ENCODE measurements at regions not wholly inside any gene's neighbourhood (a gene's known extent, or its start where the extent isn't known, plus 50 kb on each side); places are given as distances from the start of the nearest gene placed in this dataset.

DNA sequence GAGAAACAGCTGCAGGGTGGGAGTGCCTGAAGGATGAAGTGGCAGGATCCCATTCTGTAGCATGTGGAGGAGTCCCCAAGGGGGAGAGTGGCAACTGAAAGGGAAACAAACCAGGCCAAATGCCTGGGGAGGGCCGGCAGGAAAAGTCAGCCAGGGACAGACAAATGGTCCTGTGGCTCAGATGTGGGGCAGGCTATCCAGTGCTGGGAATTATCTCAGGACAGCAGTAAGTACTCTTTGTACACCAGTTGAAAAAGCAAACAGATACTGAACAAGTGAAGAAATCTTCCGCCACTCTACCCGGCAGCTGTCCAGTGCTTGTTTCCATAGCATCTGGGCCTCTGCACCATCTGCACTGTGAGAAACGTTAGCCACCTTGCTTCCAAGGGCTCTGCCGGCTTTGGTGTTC lies 408.9 kb downstream of the LRATD1 start:
- peak; percentile 3 for DNase-seq (ENCODE audit: low read depth)

DNA sequence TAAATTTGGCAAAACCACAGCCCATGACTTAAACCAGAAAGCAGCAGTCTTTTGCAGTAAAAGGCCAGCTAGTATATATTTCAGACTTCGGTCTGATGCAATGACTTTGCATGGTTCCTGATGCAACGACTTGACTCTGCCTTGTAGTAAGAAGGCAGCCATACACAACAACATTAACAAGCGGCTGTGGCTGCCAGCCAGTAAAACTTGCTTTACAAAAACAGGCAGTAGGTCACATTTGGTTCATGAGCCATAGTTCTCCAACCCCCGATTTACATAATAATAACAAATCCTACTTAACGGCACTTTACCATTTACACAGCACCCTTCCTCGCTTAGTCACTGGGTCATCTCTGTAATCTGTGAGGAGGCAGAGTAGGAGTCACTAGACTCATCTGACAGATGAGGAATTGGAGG lies 410.3 kb downstream of the LRATD1 start:
- DNase-seq (ENCODE audit: low read depth), result no peak

DNA sequence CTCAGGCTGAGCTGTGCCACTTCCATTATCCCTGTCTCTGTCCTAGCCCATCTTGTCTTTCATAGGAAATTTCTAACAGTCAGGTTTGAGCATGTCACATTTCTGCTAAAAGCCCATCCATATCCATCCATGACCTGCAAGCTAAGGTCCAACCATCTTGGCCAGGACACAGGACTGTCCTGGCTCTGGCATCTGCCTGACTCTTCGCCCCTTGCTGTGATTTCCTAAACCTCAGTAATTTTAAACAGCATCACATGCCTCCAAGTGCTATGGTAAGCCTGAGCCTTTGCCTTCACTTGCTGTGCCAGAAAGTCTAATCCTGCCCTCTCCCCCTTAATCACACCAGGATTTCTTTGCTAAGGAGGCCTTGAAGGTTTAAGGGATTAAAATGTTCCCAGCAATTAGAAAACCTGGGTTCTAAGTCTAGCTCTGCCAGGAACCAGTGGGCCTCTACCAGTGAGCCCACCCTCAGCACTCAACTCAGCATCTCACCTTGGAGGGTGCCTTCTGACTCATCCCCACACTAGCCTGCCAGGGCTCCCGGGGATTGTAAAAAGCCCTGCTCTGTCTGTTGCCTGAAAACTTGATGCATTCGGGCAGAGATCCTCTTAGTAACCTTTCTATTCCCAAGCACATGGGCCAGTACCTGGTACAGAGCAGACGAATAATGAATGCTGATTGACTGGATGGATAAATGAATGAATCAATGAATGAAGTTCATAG lies 411.0 kb downstream of the LRATD1 start:
- no peak for DNase-seq (ENCODE audit: low read depth)

DNA sequence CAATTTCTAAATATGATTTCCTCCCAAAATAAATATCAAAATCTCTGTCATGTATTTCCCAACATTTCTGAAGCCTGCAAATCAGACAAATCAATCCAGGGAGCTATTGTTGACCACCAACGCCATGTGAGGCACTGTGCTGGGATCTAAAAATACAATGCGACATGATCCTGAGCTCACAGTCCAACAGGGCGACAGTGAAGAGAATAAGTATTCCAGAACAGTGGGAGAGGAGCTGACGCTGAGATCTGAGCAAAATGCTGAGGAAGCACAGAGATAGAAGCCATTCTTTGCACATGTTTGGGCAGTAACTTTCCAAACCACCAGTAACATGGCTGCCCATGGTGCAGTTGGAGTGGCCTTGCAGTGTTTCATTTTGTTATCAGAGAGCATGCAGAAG lies 412.5 kb downstream of the LRATD1 start:
- no peak for DNase-seq (ENCODE audit: low read depth)

DNA sequence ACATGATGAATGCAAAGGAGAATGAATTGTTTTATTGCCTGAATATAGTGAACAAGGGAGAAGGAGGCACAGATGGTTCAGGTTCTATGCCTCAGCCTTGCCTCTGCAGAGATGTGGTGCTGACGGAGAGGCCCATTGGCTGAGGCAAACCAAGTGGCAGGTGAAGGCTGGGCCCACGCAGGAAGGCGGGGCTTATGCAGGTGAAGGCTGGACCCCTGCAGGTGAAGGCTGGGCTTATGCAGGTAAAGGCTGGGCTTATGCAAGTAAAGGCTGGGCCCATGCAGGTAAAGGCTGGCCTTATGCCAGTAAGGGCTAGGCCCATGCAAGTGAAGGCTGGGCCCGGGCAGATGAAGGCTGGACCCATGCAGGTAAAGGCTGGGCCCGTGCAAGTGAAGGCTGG lies 414.7 kb downstream of the LRATD1 start:
- DNase-seq (ENCODE audit: low read depth), result no peak

DNA sequence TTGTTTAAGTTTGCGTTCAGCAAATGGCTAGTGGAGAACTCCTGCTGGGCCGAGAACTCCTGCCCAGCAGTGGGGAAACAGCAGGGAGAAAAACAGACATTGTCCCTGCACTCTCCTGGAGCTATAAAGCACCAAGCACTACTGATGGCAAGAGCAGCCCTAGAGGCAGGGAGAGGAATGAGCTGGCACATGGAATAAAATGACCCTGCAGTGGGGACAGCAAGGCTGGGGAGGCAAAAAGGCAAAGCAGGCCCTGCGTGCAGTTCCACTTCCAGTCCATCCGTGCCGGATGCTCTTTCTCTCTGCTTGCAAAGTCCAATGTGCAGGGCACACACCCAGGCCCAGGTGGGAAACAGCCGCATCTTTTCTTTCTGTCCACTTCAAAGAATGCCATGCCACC lies 415.5 kb downstream of the LRATD1 start:
- no peak for DNase-seq (ENCODE audit: low read depth)

DNA sequence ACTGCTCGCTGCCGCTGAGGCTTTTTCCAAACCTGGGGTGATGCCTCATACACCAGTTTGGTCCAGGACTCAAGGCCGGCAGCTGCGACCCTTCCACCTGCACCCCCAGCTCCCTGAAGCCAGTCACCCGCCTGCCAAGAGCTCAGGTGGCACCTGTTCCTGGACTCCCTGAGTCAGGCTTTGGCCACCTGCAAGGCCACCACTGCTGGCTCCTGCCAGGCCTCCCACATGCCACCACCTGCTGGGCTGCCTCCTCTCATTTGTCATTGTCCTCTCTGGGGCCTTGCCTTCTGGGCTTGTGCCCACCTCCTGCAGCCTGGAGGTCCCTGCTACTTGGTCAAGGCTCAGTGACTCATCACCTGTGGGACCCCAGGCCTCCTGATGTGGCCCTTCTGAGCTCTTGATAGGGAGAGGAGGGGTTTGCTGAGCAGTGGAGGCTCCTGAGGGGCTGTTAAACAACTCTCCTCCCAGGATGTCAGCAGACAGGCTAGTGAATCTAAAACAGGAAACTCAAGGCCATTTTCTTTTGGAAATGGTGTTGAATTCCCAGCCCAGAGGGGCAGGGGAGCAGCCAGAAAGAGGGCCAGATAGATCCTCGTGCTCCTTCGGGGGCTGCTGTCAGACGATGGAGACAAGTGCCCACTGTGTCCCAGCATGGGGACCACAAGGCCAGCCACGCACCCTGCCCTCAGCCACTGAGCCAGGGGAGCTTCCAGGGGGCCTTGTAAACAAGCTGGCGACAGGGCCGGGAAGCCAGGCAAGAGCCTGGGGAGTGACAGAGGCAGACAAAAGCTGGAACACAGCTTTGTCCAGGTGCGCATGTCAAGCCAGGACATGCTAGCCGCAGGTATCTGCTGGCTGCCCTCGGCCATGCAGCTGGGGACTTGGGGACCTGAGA lies 416.8 kb downstream of the LRATD1 start:
- no peak for DNase-seq (ENCODE audit: low read depth)

DNA sequence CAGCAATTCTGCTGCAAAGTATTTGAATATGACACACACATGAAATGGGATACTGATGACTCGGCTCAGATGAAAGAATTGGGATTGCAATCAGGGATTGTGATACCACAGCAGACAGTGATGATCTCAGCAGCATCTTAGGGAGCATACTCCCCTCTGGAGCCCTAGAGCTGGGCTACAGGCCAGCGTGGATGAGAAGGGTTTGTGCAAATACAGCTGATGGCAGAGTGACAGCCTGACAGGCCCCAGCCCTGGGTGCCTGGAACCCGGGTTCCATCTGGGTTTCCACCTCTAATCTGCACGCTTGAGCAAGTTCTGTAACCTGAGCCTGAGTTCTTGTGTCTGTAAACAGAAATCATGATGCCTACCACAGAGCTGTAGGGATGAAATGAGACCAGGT lies 418.0 kb downstream of the LRATD1 start:
- DNase-seq (ENCODE audit: low read depth), result no peak

DNA sequence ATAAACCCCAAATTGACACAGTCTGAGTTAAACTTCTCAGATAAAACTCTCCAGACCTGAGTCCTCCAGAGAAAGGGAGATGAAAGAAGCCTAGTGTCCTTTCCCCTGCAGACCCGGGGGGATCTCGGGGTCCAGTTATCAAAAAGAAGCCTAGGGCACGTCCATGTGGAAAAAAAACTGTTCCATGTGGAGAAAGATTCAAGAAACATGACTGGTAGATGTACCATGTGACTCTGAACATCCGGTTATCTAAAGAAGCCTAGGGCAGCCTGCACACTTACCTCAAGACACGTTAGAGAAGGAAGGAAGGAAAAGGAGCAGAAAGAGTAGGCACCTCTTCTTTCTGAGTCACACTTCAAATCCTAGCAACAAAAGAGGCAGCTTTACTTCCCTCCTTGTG lies 421.0 kb downstream of the LRATD1 start:
- DNase-seq (ENCODE audit: low read depth), result no peak

DNA sequence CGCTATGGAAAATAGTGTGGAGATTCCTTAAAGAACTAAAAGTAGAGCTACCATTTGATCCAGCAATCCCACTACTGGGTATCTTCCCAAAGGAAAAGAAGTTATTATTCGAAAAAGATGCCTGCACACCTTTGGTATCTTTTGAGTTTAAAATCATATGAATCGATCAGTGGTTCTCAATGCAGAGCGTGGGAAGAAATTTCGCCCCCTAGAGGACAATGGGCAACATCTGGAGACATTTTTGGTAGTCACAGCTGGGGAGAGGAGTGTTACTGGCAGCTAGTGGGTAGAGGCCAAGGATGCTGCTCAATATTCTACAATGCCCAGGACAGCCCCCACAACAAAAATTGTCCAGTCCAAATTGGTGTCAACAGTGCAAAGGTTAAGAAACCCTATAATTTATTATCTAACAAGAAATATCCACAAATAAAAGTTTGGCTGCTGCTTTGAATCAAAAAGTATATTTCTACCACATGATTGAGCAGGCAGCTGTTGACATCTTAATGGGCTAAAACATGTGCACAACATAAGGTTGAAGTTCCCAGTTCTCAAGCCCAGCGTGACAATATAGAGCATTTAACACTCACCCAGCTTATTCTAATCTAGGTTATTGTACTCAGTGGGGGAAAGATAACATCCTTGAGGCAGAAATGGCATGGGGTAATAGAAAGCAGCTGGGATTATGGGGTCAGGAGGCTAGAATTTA lies 425.7 kb downstream of the LRATD1 start:
- no peak for DNase-seq (ENCODE audit: low read depth)

DNA sequence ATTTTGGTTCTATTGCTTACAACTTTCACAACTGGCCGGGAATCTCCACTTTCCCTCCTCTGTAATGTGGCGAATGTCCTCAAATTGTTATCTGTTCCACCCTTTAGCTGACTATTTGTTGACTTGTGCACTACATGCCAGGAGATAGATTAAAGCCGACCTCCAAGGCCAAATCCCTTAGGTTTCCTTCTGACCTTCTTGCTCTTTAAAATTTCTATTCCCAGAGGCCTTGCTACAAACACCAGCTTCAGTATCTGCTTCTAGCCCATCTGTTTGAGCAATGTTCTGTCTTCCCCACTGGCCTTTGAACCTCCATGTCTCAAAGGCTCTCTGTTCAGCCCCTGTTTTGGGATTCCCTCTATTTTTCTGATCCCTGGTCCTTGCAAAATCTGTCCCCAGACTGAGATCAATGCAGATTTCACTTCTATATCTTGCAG lies 426.2 kb downstream of the LRATD1 start:
- DNase-seq (ENCODE audit: low read depth), result no peak

DNA sequence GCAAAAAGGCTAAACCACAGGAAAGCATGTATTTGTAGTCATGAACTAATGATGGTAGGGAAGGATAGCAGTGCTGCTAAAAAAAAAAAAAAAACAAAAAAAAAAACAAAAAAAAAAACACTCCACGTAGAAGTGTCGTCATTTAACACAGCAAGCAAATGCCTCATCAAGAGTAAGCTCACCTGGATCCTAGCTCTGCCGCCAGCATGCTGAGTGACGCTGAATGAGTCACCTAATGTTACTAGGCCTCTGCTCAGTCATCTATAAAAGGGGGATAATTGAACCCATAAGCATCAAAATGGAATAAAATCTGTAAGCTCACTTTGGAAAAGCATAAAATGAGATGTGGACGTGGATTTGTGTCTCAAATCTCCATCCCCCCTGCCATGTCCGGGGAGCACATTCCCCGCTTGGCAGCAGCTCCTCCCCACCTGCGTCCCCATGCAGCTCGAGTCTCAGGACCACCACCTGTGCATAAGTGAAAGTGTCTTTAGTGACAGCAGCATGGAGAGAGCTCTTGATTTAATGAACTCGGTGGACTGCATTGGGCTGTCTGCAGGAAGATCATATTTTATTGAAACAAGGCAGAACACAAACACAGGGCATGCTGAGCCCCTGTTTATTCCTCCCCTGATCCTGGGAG lies 427.5 kb downstream of the LRATD1 start:
- no peak for DNase-seq (ENCODE audit: low read depth)

DNA sequence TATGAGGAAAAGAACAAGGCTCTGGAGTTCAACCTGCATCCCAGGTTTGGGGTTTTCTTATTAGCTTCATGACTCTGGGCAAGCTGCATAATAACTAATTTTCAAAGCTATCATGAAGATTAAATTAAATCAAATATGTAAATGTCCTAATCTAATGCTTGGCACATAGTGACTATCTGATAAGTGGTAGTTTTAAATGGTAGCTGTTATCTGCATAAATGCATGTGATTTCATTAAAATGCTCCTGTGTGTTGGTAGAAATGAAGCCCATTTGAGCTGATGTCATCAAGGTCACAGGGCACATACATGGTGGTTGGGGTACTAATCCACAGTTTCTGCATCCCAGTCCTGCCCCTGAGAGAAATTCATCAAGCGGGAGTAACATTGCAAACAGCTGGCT lies 428.8 kb downstream of the LRATD1 start:
- no peak for DNase-seq (ENCODE audit: low read depth)

DNA sequence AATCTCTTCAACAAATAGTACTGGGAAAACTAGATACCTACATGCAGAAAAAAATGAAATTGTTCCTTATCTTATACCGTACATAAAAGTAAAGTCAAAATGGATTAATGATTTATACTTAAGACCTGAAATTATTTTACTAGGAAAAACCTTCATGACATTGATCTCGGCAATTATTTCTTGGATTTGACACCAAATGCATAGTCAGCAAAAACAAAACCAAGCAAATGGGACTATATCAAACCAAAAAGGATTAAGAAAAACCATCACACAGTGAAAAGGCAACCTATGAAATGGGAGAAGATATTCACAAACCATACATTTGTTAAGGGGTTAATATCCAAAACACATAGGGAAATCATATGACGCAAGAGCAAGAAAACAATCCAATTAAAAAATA lies 433.6 kb downstream of the LRATD1 start:
- DNase-seq (ENCODE audit: low read depth), result no peak

DNA sequence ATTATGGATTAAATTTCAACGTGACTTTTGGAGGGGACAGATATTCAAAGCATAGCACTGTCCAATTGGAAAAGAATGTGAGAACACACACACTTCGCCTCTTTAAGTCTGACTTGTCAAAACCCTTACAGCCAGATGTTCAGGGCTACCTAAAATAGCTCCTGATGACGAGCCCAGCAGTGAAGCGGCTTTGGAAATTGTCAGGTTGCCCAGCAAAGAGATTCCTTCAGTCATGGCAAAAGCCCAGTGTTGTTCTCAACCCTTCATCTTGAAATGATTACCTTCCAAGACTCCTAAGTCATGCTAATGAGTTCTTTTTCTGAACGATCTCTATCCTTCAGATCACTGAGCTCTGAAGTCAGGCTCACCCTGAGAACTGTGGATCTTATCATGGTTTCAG lies 436.6 kb downstream of the LRATD1 start:
- no peak for DNase-seq (ENCODE audit: low read depth)

DNA sequence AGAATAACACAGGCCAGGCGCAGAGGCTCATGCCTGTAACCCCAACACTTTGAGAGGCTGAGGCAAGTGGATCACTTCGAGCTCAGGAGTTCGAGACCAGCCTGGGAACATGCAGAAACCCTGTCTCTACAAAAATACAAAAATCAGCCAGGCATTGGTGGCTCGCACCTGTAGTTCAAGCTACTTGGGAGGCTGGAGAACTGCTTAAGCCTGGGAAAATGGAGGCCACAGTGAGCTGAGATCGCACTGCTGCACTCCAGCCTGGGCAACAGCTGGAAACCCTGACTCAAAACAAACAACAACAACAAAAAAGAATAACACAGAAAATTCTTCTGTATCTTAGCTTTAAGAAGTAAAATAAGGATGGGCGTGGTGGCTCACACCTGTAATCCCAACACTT lies 440.3 kb downstream of the LRATD1 start:
- no peak for DNase-seq (ENCODE audit: low read depth)

DNA sequence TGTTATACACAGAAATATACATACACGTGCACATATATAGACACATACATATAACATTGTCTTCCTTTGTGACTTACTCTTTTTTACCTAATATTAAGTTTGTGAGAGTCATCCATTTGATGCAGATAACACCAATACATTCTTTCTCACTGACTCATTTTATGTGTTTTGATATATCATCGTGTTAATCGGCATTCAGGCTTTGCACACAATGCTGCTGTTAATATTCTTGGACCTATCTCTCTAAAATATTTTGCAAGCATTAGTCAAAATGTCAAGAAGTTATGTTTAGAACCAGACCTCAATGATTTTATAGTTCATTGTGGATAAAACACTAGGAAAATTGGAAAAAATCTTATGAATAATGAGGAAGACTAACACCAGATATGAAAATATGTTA lies 441.1 kb downstream of the LRATD1 start:
- no peak for DNase-seq (ENCODE audit: low read depth)

DNA sequence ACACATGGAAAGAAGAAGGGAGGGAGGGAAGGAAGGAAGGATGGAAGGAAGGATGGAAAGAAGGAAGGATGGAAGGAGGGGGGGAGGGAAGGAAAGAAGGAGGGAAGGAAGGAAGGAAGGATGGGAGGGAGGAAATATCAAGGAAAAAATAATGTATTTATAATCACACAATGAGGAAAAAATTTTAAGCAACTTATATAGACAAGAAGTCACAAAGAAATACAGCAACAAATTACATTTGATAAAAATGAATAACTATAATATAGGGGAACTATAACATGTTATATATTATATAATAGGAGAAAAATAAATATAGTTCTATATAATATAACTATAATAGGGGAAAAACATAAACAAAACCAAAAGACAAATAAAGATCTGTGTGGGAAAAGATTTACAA lies 441.8 kb downstream of the LRATD1 start:
- no peak for DNase-seq (ENCODE audit: low read depth)

DNA sequence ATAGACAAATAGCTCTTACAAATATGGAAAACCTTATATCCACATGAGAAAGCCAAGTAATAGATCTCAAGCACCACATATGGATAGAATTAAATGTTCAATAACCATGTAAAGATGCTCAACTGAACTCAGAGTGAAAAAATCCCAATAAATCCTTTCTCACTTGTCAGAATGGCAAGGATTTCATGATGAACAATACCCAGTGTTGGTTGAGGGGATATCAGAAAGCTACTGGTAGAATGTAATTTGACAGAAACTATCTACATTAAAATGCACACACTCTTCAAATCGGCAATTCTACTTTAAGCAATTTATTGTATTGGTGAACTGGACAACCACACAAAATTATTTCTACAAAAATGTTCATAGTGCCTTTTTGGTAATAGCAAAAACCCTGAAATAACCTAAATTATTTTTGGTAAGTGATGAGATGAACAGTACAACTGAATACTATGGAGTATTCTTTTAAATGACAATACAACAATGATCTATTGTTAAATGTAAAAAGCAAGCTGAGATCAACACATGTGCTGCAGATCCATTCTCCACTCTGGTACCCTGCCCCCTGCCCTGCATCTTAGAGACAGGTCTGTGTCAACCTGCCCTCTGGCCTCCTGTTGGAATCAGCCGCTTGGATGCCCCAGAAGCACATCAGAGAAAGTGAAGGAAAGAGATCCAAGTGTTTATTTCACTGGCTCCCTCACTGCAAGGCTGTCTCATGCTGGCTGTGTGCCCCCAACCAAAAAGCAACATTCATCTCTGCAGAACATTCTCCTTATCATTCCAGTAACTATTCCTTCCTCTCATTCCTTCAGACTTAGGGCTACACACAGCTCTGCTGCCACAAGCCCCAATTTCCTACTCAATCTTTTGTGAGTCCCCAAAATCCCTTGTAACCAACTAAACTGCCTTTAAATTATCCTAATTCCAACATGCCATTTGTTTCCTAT lies 442.5 kb downstream of the LRATD1 start:
- DNase-seq (ENCODE audit: low read depth), result no peak

DNA sequence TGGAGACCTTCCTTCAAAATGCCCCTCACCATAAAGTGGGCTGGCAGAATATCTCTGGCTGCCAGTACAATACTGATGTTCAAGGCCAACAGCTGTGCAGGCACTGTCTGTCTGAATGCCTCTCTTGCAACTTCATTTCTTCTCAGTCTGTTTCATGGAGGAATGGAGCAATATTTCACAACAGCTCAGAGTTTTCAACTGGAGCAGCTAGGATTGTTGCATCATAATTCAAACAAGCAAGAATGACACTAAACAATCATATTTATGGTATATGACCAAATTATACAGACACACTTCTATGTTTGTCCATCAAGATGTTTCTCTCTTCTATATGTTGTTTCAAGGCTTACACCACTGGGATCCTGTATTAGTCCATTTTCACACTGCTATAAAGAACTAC lies 444.2 kb downstream of the LRATD1 start:
- no peak for DNase-seq (ENCODE audit: low read depth)

All from myocyte (in vitro differentiated cells).